Hepatocyte (in vitro differentiated cells): ENCODE measurements at regions not wholly inside any gene's neighbourhood (a gene's known extent, or its start where the extent isn't known, plus 50 kb on each side); places are given as distances from the start of the nearest gene placed in this dataset.
"Not testable (repeated sequence)": the region's sequence is repeated elsewhere in the genome, so short reads cannot be mapped to it uniquely, and the experiment has no call there.

Experiments used
- CTCF ChIP-seq: fragments of 200-600 bp; sonication (generic); IDR thresholded peaks from 2 replicates; pipeline ENCODE4 v1.5.1; 2016; ENCODE audit warnings: antibody characterized with exemption, mild to moderate bottlenecking; ENCODE audit not compliant: poor library complexity
- EZH2 ChIP-seq: fragments of 200-600 bp; sonication (generic); IDR thresholded peaks from 2 replicates; pipeline ENCODE4 v1.6.1; 2016; ENCODE audit warnings: antibody characterized with exemption, mild to moderate bottlenecking, borderline replicate concordance
- EZH2phosphoT487 ChIP-seq: fragments of 200-600 bp; sonication (generic); IDR thresholded peaks from one replicate; pipeline ENCODE4 v1.6.1; 2018; ENCODE audit warnings: antibody characterized with exemption, mild to moderate bottlenecking, low read depth, moderate library complexity; ENCODE audit not compliant: unreplicated experiment, severe bottlenecking

GRCh38 chr6:71360556-71361335 lies 72.1 kb downstream of the OGFRL1 start:
- TF ChIP-seq CTCF, EZH2, EZH2phosphoT487: not testable (repeated sequence)
